Urothelium cell line (cell line): ENCODE measurements at regions not wholly inside any gene's neighbourhood (a gene's known extent, or its start where the extent isn't known, plus 50 kb on each side); places are given as distances from the start of the nearest gene placed in this dataset.
"Not testable (repeated sequence)": the region's sequence is repeated elsewhere in the genome, so short reads cannot be mapped to it uniquely, and the experiment has no call there.

Experiments used
- DNase-seq: peaks from one replicate; pipeline ENCODE4 v3.0.0; 2011; ENCODE audit warnings: low spot score, mixed read lengths
- FAIRE-seq: peaks from 2 replicates; lab custom pipeline; 2011; peaks lifted over from hg19 to GRCh38; lab: Jason Lieb, UNC

DNA sequence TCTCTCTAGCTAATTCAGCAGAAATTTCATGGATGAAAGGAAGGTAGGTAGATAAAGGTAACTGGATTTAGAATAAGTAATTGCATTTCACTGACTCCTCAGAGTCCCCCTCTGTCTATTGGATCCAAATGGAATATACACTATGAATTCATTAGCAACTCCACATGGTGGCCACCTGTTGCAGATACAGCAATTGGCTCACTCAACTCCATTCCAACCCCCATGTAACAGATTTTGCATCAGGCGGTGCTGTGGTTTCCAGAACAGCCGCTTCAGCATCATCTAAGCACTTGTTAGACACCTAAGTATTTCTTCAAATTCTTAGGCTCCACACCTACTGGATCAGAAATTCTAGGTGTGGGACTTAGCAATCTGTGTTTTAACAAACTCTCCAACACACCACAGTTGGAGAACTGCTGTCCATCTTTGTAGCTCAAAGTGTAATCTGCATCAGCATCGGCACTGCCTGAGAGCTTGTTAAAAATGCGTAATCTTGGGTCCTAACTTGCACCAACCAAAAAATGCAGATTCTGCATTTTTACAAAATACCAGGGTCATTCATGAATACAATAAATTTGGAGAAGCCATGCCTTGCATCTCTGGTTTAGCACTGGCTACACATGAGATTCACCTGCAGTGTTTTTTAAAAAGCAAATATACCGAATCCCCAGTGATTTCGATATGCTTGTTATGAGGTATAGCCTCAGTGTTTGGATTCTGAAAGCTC is 413.8 kb upstream of the CD180 start:
- FAIRE-seq = no peak
- no peak for DNase-seq

DNA sequence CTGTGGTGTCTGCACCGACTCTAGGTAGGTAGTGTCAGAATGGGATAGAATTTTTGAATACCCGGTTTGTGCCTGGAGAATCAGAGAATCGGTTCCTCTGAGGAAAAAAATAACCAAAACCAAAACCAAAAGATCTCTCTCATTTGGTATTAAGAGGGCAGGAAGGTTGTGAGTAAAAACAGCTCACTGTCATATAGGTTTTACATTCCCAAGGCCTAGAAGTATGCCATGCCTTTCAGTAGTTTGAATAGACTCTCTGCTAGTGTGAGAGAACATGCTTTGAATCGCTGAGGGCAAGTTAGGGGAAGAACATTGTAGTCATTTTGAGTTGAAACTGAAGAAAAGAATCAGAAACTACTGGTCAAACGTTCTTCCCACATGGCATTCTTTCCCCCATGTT is 411.4 kb upstream of the CD180 start:
- no peak for DNase-seq
- no peak for FAIRE-seq

DNA sequence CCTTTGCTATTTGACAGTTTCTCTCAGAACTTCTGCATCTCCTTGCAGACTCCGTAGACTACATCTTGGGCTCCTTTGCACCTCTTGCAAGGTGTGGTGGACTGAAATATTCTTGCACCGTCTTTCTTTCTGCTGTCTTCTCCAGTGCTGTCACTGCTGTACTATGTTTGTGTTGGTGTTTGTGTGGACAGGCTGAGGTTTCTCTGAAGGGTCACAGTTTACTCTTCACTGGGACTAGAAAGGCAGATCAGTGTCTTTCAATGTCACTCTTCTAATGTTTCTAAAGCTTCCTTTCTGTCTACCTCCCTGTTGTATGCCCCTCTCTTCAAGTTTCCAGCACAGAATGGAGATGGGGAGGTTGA is 410.0 kb upstream of the CD180 start:
- no peak for DNase-seq
- FAIRE-seq = no peak

DNA sequence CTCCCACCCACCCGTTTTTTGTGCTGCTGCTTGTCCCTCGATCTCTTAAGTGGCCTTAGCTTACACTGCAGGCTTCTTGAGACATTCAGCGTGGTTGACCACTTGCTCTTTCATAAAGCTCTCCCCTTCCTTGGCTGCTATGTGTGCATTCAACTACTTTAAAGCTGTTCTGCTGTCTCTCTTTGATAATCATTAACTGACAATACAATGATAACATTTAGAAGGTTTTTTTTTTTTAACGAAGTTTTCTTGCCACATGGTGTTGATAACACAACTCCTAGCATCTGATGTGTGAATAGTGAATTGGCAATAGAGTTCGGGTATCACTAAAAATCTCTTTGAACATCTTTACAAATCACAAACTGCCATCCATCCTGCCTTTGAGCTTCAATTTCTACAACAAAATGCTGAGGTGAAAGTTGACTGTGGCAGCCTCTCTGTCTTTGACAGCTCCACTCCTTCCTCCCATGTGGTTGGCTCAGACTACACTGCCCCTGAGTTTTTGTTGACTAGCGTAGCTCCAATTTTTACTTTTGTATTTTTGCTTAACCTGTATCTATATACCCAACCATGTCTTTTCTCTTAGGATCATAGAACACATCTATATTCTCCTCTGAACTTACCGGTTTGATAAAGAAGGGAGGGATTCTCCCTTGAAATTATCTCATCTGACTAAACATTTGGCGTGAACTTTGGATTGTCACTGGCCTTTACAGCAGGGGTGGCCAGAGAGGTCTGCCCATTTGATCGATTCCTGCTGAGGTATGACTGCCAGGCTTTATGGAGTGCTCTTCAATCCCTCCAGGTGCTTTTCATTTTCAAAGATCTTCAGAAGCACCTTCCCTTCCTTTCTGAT is 409.4 kb upstream of the CD180 start:
- DNase-seq (no peak), FAIRE-seq (no peak)

DNA sequence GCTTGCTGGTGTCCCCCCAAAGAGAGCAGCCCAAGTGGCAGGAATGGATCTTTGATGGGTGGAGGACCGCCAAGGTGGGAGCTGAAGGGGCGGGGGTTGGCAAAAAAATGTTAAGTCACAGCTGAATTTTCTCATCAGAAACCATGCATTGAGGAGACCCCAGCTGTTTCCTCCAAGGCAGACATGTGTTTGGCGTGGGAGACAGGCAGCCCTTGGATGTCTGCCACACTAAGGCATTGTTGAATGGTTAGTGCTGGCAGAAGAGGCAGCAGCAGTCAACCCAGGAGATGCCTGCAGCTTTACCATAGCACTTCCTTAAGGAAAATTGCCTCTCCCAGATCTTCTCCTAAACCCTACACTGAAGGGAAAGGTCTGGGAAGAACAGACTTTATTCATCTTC is 394.9 kb upstream of the CD180 start:
- DNase-seq = no peak
- no peak for FAIRE-seq

DNA sequence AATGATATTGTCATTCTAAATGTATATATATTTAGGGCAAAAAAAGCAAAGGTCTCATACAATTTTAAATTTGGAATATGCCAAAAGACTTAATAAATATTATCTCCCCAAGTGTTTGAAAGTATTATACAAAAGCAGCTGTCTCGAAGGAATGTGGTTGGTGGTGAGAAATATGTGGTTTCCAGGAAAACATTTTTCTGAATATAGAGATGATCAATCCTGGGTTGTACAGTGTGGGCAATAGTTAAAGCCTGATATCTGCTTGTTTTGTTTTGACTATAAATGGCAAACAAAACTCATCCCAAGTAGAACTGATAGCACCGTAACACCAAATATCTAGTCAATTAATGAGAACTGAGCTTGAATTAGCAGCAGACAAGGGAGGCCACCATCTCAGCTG is 391.8 kb upstream of the CD180 start:
- FAIRE-seq (no peak), DNase-seq (no peak)

DNA sequence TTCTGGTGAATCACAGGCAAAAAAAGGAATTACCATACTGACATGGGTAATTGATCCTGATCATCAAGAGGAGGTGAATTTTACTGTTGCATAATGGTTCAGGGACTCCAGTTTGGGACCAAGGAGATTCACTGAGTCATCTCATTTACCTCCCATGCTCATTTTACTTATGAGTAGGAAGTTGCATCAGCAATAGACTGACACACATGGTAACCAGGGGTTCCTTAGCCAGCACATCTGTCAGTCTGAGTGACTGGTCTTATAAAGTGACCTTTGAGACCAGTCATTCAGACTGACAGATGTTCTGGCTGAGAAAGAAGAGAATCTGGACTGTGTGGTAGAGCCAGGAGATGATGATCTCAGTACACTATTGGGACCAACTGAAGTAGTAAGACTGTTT is 384.6 kb upstream of the CD180 start:
- DNase-seq (no peak), FAIRE-seq (no peak)

DNA sequence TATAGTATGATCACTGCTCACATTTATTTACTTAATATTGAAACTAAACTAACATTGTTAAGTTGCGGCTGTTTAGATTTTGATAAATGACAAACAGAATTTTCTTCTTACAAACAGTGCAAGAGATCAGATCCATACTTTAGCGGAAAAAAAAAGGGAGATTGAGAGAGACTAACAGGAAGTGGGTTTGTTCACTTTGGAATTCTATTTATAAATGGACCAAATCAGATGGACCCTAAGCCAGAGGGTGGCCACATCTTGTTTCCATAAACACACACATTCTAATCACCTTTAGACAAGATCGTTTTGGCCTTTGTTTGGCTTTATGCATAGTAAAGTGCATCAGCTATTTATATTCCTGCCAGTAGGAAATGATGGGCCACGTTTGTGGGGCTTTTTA is 381.4 kb upstream of the CD180 start:
- DNase-seq (no peak), FAIRE-seq (no peak)

DNA sequence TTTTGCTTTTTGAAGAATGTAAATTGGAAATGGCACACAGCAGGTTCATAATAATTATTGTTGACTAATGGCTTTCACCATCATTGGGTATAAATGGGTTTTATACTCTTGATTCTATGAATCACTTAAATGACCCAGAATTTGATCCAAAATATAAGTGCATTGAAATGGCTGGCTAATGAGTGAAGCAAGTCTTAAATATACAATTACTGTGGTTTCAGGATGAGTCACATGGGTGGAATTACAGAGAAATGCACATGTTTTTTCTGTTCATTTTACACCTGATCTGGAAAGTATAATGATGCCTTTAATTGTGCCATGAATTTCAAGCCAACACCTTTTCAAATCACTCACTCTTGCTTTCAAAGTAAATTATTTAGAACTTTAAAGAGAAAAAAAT is 380.8 kb upstream of the CD180 start:
- DNase-seq = no peak
- FAIRE-seq = no peak

DNA sequence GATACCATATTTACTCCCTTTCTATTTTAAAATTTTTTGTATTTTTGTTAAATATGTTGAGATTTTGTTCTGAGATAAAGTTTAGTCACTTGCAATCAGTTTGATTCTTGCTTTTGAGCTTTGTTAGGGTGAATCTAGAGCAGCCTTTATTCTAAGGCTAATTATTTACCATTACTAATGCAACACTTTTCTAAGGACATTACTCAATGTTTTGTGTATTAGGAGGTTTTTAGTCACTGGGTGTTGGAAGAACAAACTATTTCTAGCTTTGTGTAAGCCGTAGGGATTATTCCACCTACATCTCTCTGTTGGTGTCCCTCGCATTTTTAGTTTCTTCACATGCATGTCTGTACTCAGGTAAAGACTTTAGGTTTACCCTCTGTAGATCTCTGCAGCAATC is 379.5 kb upstream of the CD180 start:
- DNase-seq (no peak), FAIRE-seq (no peak)

DNA sequence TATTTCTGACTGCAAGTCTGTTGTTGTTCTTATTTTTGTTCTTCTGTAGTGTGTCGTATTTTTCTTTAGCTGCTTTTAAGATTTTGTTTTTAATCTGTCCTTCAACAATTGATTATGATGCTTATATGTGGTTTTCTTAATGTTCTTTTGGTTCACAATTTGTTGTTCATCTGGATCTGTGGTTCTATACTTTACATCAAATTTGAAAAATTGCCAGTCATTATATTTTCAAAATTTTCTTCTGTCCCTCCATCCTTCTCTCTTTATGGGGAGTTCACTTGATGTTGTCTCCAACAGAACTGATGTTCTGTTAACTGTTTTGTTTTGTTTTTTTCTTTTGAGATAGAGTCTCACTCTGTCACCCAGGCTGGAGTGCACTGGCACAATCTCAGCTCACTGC is 378.5 kb upstream of the CD180 start:
- FAIRE-seq = no peak
- no peak for DNase-seq

DNA sequence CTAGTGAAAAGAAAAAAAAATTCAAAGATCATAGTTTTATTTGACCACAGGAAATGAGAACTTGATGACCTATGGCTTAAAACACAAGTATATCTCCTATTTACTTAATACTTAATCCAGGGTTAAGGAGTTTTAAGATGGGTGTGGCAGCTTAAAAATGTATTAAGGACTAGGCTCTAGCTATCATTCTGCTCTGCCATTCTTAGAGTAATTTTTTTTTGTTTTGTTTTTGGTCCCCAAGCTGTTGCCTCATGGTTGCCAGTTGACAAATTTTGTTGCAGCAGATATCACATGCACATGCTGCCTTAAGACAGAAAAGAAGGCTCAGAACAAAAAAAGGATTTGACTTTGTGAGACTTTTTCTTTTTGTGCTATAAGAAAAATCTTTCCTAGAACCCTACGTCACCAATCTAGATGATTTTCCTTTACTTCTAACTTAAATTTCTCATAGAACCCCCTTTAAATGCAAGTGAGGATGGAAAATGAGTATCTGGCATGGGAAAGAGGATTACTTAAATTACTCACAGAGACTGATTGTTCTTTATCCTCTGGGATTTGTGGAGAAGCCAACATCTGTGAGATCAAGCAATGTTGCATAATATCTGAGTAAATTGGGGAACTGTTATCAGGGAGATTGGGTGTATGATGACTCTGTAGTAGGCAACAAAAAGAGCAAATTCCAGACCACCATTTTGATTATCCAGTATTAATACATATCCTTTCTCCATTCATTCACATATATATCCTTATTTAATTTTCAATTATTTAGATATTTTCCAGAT is 364.7 kb upstream of the CD180 start:
- FAIRE-seq = no peak
- DNase-seq = no peak

DNA sequence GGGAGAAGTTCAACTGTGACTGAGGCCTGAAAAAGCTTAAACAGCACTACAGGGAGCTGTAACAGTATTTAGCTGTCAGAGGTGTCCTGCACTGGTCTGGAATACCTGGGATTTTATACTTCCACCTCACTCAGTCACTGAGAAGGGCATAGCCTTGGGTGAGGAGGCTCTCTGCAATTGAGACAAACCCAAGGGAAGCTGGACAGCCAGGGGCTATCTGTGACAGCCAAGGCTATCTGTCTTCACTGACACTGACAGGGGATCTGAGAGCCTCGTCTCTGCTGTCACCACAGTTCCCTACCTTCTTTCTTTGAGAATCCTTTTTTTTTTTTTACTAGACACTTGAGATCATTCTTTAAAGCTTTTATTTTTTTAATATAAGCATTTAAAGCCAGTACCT is 356.2 kb upstream of the CD180 start:
- FAIRE-seq (no peak), DNase-seq (no peak)

DNA sequence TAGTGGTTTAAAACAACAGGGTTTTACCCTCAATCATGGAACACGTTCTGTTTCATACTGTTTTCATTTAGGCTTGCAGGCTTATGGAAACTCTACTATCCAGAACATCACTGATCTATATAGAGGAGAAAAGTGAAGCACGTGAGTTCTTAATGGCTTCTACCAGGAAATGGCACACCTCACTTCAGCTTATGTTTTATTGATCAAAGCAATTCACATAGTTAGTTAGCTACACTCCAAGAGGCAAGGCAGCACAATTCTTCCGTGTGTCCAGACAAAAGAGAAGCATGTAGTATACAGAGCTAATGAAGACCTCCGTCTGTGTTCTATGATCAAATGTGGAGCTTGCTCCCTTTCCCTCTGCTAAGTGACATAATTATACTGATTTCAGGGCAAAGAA is 353.3 kb upstream of the CD180 start:
- no peak for DNase-seq
- no peak for FAIRE-seq

DNA sequence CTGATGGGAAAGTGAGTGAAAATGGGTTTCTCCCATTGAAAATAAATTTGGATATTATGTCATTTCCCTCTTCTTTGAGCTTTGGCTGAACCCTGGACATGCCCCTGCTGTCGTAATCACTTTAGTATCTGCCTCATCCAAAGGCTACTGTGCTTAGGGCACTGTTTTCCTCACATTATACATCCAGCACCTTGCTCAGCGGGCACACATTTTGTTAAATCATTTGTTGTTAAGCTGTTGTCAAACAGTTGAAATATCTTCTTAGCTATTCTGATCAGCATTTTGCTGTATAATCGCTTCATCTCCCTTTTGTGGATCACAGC is 352.7 kb upstream of the CD180 start:
- DNase-seq = no peak
- no peak for FAIRE-seq

DNA sequence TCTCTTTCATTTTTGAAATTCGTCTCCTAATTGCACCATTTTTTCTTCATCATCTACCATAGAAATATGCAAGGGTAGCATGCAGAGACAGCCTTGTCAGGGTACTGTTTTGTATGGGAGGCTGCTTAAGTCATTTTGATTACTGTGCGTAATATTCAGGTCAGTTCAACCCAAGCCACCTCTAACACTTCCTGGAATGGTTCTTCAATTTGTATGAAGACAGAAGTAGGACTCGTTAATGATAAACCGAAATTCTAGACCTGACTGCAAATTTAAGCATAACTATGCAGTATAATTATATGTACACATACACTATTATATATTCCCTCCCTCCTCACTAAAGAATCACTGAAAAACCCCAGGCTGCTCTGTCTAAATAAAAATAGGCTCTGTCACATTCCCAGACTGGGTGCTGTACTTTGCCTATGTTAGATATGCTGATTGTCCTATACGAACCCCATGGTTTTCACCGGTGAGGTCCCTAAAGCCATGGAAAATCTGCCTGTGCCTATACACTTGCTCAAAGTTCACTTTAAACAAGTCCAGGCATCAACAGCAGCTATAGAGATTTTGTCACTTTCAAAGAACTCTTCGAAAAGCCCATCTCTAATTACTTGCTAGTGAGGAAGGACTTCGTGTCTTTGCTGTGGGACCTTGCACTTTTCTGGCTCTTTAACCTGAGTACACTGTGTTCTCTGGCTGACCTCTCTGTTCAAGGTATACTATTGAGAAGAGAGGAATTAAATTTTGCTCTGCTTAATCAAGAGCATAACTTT is 352.1 kb upstream of the CD180 start:
- FAIRE-seq (no peak), DNase-seq (no peak)

DNA sequence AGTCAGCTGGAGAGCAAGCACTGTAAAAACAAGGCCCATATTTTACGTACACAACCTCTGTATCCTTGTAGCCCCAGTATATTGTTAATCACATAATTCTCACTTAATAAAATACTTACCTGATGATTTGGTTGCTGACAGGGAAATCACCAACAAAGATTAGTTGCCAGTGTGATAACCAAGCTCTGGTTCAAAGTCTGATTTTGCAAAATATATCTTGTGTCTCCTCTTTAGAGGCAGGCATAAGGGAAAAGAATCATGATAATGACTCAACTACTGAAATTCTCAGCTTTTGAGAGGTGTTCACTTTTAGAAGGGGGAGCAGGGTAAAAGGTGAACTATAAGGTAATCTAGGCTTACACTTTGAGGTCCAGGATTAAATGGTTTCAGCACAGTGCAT is 351.1 kb upstream of the CD180 start:
- FAIRE-seq = no peak
- DNase-seq = no peak

DNA sequence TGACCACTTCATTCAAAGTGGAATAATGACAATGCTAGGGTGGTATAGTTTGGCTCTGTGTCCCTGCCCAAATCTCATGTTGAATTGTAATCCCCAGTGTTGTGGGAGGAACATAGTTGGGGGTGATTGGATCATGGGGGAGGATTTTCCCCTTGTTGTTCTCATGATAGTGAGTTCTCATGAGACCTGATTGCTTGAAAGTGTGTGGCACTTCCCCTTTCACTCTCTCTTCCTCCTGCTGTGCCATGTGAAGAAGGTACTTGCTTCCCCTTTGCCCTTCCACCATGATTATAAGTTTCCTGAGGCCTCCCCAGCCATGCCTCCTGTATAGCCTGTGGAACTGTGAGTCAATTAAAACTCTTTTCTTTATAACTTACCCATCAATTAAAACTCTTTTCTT is 348.3 kb upstream of the CD180 start:
- not testable (repeated sequence) for FAIRE-seq, DNase-seq

DNA sequence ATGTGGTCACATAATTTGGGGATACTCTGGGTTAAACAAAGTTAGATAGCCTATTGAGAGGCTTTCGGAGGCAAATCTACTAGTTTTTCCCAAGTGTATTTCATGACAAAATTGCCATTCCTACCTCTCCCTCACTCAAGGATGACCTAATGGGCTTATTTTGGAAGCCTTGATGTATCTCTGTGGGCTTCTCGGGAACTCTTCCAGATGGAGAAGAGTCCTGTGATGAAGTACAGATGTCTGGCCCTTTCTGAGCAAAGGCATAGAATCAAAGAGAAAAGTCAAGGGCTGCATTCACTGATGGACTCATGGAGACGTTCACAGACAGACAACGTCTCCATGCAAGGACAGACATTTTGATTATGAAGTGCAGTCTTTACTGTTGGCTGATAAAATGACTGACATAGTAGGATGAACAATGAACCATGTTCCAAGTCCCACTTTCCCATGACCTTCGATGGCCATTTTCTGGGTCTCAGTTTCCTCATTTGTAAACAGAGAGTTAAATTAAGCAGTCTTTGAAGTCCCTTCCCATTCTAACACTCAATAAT is 347.2 kb upstream of the CD180 start:
- DNase-seq (no peak), FAIRE-seq (no peak)

DNA sequence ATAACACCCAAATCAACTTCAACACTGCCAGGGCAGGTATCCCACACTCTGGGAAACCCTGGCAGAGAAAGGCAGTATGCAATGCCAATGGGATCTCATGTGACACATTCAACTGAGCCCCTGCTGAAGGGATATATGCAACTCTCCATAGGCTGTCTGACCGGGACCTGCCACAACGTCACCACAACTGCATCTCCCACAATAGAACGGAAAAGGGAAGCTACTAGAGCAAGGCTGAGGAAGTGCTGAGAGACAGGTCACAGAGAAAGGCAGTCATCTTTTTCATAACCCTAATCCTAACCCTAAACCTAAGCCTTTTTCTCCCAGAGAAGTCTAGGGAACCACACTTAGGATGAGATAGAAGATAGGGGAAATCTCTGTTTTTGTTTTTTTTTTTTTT is 345.9 kb upstream of the CD180 start:
- FAIRE-seq (no peak), DNase-seq (no peak)

DNA sequence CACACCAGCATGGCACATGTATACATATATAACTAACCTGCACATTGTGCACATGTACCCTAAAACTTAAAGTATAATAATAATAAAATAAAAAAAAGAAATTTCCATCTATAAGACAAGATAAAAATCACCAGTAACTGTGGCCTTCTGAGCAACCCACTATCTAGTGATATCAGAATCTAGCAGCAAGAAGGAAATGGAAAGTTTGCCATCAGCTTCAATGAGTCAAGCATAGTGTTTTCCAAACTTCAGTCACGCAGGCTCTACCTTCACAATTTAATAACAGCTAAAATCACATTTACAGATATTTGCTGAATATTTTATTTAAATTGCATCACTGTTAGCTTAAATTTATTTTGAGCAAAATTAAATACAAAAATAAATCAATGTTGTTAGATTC is 345.3 kb upstream of the CD180 start:
- DNase-seq (no peak), FAIRE-seq (no peak)
